ENCODE measurements at regions not wholly inside any gene's neighbourhood (a gene's known extent, or its start where the extent isn't known, plus 50 kb on each side); places are given as distances from the start of the nearest gene placed in this dataset.

DNA sequence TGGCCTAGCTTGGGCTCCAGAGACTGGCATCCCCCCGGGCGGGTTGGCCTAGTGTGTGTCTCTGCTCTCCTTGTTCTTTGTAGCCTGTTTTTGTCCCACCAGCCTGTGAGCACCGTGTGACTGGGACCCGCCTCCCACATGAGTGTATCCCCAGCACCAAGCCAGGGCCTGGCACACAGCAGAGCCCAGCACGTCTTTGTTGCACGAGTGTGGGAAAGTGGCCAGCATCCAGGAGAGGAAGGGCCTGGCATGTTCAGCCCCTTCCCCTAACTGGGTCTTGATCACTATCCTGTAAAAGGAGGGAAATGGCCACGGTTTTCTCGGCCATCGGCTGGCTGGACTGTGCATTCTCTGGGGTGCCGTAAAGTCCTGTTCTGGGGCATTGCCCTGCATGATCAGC, 290.1 kb downstream of the BMP7 start:
- DNase-seq: no peak

GRCh38 chr20:56978475-56978874, 288.0 kb downstream of the BMP7 start:
- DNase-seq: no peak

GRCh38 chr20:56979125-56979524, 287.3 kb downstream of the BMP7 start:
- no peak for DNase-seq

DNA sequence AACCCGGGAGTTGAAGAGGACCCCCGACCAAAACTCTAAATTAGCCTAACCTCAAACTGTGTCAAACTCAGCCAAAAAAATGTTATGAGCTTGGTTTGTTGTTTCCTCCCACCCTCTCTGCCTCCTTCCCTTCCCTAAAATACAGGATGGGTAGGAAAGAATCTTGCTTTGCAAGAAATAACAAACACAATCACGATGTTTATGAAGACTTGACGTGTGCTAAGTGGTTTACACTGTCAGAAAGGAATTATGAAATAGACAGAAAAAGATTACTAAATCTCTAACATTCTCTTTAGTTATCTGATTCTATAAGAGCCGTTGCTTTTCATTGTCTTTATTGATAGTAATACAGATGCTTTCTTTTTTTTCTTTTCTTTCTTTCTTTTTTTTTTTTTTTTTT, 285.1 kb downstream of the BMP7 start:
- DNase-seq: no peak

- DNase-seq: no peak
These were observed 282.6 kb downstream of the BMP7 start for GRCh38 chr20:56983813-56984212.

GRCh38 chr20:56985066-56985685, 281.3 kb downstream of the BMP7 start:
- DNase-seq: no peak

DNA sequence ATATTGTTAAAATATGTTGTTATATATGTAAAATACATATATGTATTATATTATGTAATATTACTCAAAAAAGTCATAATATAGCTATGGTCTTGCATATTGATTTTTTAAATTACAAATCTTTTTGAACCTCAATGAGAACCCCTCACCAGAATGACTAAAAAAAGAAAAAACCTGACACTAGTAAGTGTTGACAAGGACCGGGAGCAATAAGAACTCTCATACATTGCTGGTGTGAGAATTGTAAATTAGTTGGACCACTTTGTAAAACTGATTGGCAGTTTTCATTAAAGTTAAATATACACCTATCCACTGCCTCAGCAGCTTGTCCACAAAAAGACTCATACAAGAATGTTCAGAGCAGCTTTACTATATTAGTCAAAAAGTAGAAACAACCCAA, 280.0 kb downstream of the BMP7 start:
- DNase-seq: no peak

GRCh38 chr20:56986931-56987720, 279.3 kb downstream of the BMP7 start:
- no peak for DNase-seq

GRCh38 chr20:56987986-56988385, 278.5 kb downstream of the BMP7 start:
- no peak for DNase-seq

DNA sequence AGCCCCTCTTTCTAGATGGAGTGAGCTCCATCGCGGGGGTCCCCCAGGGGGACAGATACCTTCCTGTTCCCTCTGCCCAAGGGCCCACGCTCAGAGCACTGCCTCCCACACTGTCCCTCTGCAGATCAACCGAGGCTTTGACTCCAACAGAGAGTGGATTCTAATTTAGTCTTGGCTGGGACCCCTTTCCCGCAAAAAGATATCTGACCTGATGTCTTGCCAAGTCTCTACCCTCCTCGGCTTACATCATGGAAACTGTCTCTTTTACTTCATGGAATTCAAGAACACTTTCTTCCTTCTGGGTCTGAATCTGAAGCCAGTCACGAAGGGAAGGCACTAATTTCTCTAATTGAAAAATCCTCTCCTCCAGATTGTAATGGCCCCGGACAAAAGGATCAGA, 278.0 kb downstream of the BMP7 start:
- no peak for DNase-seq

- DNase-seq: no peak
These were observed 276.9 kb downstream of the BMP7 start for GRCh38 chr20:56989516-56989915.

DNA sequence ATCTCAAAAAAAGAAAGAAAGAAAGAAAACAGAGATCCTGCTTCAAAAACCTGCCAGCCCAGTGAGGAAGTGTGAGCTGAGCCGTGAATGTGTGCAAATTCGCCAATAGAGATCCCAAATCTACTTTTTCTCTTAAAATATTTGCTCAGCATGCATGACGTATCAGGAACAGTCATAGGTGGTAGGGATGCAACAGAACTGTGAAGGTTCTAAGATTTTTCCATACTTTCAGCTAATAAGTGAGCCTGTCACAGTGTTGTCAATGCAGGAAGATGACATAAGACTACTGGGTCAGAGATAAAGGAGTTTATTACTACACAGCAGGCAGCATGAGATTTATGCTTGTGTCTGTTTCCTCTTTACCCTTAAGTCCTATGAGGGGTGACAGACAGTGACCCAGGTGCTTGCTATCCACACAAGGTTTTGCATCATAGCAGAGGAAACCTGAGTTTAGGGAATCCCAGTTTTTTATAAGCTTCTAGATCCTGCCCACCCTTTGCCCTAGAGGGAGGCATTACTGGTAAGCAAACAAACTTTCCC, 273.4 kb downstream of the BMP7 start:
- no peak for DNase-seq

DNA sequence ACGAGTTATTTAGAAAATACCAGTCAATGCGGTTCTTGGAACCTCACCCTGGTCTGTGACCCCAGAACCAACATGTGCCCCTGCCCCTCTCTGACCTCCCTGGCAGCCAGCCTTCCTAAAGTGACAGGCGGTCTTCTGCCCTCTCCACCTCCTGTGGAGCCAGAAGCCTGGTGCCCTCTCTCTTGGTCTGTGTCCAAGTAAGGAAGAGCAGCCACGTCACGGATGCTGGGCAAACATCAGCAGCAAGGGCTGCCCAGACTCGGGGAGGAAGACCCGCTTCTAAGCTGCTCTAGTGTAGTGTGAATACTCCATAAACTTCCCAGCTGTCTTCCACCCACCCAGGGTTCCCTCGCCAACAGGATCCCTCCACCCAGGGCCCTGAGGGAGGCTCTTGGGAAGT, 272.4 kb downstream of the BMP7 start:
- no peak for DNase-seq

DNA sequence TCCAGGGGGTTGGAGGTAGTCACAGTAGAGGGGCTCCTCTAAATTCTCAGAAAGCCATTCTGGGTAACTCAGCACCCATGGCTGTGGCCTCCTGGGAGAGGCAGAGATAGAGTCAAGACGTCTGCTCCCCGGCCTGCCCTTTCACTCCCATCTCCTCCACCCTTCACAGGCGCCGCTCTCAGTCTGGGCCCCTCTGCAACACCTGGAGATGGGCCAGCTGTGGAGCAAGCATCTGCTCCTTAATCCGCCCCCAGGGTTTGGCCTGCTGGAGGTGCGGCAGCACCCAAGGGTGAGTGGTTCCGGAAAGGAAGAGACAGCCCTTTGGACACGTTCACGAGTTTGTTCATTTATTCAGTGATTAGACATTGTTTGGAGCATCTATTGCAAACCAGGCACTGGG, 271.3 kb downstream of the BMP7 start:
- no peak for DNase-seq

- no peak for DNase-seq
These were observed 270.8 kb downstream of the BMP7 start for GRCh38 chr20:56995635-56996075.

GRCh38 chr20:56996533-56996932, 269.9 kb downstream of the BMP7 start:
- no peak for DNase-seq

DNA sequence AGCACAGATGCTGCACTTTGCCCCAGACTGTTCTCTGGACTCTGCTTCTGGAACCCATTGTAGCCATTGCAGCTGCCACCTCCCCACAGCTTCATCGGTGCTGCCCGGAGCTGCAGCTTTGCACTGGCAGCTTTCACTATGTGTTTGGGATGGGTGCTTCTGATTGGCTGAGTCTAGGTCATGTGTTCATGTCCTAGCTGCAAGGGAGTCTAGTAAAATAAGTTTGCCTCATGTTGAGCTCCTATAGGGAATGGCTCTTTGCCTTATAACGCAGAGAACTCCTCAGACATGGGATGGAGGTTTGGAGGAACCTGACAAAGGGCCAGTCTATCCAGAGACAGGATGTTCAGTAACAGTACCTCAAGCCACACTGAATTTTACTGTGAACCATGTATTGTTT, 268.0 kb downstream of the BMP7 start:
- no peak for DNase-seq

DNA sequence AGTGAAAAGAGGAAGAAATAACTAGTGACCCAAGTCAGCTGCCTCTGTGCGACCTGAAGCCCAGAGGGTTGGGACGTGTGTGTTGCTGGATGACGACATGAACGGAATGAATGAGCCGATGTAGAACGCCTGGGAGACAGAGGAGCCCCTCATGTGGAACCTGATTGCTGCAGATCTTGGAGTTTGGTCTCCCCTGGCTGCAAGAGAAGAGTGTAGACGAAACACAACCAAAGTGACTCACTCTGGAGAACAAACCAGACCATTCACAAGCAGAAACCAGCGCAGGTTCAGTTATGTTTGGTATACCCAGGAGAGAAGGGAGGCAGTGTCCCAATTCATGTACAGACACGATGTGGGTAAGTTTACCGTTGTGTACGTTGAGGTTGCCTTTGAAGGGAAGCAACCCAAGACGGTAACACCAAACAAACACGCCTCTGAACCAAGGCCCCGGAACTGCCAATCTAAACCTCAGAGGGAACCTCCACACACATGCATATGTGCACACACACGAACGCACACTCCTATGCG, 265.9 kb downstream of the BMP7 start:
- no peak for DNase-seq

GRCh38 chr20:57001126-57001767, 265.2 kb downstream of the BMP7 start:
- no peak for DNase-seq

GRCh38 chr20:57002066-57002570, 264.3 kb downstream of the BMP7 start:
- DNase-seq: no peak

GRCh38 chr20:57003012-57003411, 263.4 kb downstream of the BMP7 start:
- no peak for DNase-seq

DNA sequence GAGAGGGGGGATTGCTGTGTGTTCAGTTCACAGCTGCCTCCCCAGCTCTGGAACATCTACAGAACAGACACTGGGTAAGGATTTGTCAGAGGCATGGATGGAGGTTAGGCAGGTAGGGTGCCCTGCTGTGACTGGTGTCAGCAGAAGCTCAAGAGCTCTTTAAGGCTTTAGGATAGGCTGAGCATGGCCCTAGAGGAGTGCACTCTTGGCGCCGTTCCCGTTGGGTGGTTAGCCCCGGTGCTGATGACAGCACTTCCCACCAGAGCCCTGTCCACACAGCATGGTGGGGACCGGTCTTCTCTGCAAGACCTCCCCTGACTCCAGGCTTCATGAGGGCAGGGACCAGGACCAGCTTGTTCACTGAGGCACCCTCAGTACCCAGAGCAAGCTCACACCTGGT, 262.0 kb downstream of the BMP7 start:
- no peak for DNase-seq

Data from NCI-H510A treated with DMSO at 0.1 percent for 48 hours (cell line).